HEK293T (cell line): ENCODE measurements at regions not wholly inside any gene's neighbourhood (a gene's known extent, or its start where the extent isn't known, plus 50 kb on each side); places are given as distances from the start of the nearest gene placed in this dataset.
"Not testable (repeated sequence)": the region's sequence is repeated elsewhere in the genome, so short reads cannot be mapped to it uniquely, and the experiment has no call there.

Experiments
- BHLHE40 ChIP-seq: fragments of 450-650 bp; IDR thresholded peaks from 2 replicates; pipeline ENCODE4 v1.6.1; 2016; ENCODE audit warnings: mild to moderate bottlenecking, moderate library complexity, borderline replicate concordance
- HDGF ChIP-seq: fragments of 450-650 bp; IDR thresholded peaks from 2 replicates; pipeline ENCODE4 v1.6.1; 2017; ENCODE audit warnings: antibody characterized with exemption, borderline replicate concordance
- L3MBTL2 ChIP-seq: fragments of 450-650 bp; conservative IDR thresholded peaks from 2 replicates; pipeline ENCODE4 v1.6.1; 2016; ENCODE audit warnings: mild to moderate bottlenecking
- LEF1 ChIP-seq: fragments of 450-650 bp; IDR thresholded peaks from 2 replicates; pipeline ENCODE4 v1.6.1; 2017; ENCODE audit warnings: mild to moderate bottlenecking, borderline replicate concordance
- SUZ12 ChIP-seq: fragments of 450-650 bp; IDR thresholded peaks from 2 replicates; pipeline ENCODE4 v1.6.1; 2016; ENCODE audit warnings: mild to moderate bottlenecking
- TARDBP ChIP-seq: fragments of 450-650 bp; IDR thresholded peaks from 2 replicates; pipeline ENCODE4 v1.6.1; 2016
- TF ChIP-seq, protein P1 (sequence below): fragments of 450-650 bp; IDR thresholded peaks from 2 replicates; pipeline ENCODE4 v1.6.1; 2016

- TF ChIP-seq SUZ12, BHLHE40, L3MBTL2, TARDBP, HDGF, LEF1: not testable (repeated sequence)
- TF ChIP-seq, protein P1, sequence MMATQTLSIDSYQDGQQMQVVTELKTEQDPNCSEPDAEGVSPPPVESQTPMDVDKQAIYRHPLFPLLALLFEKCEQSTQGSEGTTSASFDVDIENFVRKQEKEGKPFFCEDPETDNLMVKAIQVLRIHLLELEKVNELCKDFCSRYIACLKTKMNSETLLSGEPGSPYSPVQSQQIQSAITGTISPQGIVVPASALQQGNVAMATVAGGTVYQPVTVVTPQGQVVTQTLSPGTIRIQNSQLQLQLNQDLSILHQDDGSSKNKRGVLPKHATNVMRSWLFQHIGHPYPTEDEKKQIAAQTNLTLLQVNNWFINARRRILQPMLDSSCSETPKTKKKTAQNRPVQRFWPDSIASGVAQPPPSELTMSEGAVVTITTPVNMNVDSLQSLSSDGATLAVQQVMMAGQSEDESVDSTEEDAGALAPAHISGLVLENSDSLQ: not testable (repeated sequence)
Observed at GRCh38 chr22:16727491-16727890, 97.7 kb downstream of the XKR3 start.
